H1 (cell line): ENCODE measurements at regions not wholly inside any gene's neighbourhood (a gene's known extent, or its start where the extent isn't known, plus 50 kb on each side); places are given as distances from the start of the nearest gene placed in this dataset.

Source experiments
- CTCF ChIA-PET: fragments of 300-600 bp; sonication (Branson Sonifier 250); formaldehyde crosslinking; loops from one replicate; lab custom pipeline; 2021; ENCODE audit not compliant: partially characterized antibody; lab: Charles Lee
- POLR2A ChIA-PET: fragments of 300-600 bp; sonication (Branson Sonifier 250); formaldehyde crosslinking; loops from one replicate; lab custom pipeline; 2021; ENCODE audit warnings: inconsistent platforms; ENCODE audit not compliant: partially characterized antibody; lab: Charles Lee
- DNase-seq, 2 experiments: peaks; one replicate each; pipeline versions ENCODE4 v3.0.0 to v3.0.0-alpha.2; 2010 to 2022; ENCODE audit warnings: low spot score in 2 of 2, low read depth in 1 of 2, mixed read lengths in 1 of 2
- FAIRE-seq: peaks from 2 replicates; lab custom pipeline; 2011; peaks lifted over from hg19 to GRCh38; lab: Jason Lieb, UNC
- H2AFZ ChIP-seq: 2 replicates; pipeline ENCODE4 v1.8.1; 2012; ENCODE audit warnings: low read length, inconsistent platforms
- H2AK5ac ChIP-seq: 2 replicates; pipeline ENCODE4 v1.6.1; 2013; ENCODE audit warnings: low read depth, low read length
- H2BK120ac ChIP-seq: replicated peaks from 2 replicates; pipeline ENCODE3; 2013; ENCODE audit warnings: low read depth, low read length, inconsistent platforms
- H2BK12ac ChIP-seq: 2 replicates; pipeline ENCODE4 v1.6.1; 2013; ENCODE audit warnings: low read depth, low read length
- H2BK15ac ChIP-seq: 2 replicates; pipeline ENCODE4 v1.6.1; 2013; ENCODE audit warnings: low read length
- H2BK20ac ChIP-seq: 2 replicates; pipeline ENCODE4 v1.6.1; 2013; ENCODE audit warnings: low read length
- H2BK5ac ChIP-seq: 2 replicates; pipeline ENCODE4 v1.6.1; 2013; ENCODE audit warnings: low read depth, low read length
- H3K14ac ChIP-seq: 2 replicates; pipeline ENCODE4 v1.6.1; 2013; ENCODE audit warnings: inconsistent platforms; ENCODE audit not compliant: insufficient read length
- H3K18ac ChIP-seq: 2 replicates; pipeline ENCODE4 v1.6.1; 2013; ENCODE audit warnings: low read length; ENCODE audit errors: extremely low read depth
- H3K23ac ChIP-seq: 2 replicates; pipeline ENCODE4 v1.6.1; 2013; ENCODE audit warnings: inconsistent platforms; ENCODE audit not compliant: insufficient read length
- H3K23me2 ChIP-seq: 2 replicates; pipeline ENCODE4 v1.6.1; 2013; ENCODE audit warnings: low read depth, low read length
- H3K27ac ChIP-seq: 2 replicates; pipeline ENCODE4 v1.6.1; 2011; ENCODE audit warnings: low read depth, low read length, inconsistent platforms
- H3K27me3 ChIP-seq, 4 experiments: replicated peaks in 1 of 4; 1 replicate in 1 of 4; 2 replicates in 3 of 4; pipeline versions ENCODE4 v1.6.1 to v1.8.1; 2011 to 2013; ENCODE audit warnings: low read length in 3 of 4, mild to moderate bottlenecking in 3 of 4, inconsistent platforms in 2 of 4, mixed read lengths in 2 of 4, moderate library complexity in 1 of 4; ENCODE audit not compliant: control insufficient read depth in 3 of 4, insufficient read depth in 3 of 4; ENCODE audit errors: extremely low read depth in 1 of 4
- H3K36me3 ChIP-seq, 4 experiments: 2 replicates each; pipeline versions ENCODE4 v1.6.1 to v1.8.1; 2011 to 2013; ENCODE audit warnings: mild to moderate bottlenecking in 4 of 4, low read length in 3 of 4, moderate library complexity in 2 of 4, control low read depth in 1 of 4, inconsistent platforms in 1 of 4; ENCODE audit not compliant: insufficient read depth in 4 of 4, control insufficient read depth in 2 of 4
- H3K4ac ChIP-seq: replicated peaks from 2 replicates; pipeline ENCODE3; 2013; ENCODE audit warnings: low read length, low read depth, mixed read lengths, inconsistent platforms; ENCODE audit not compliant: insufficient read length
- H3K4me1 ChIP-seq, 4 experiments: replicated peaks in 1 of 4; 1 replicate in 1 of 4; 2 replicates in 3 of 4; pipeline versions ENCODE4 v1.6.1 to v1.8.1; 2011 to 2013; ENCODE audit warnings: low read length in 3 of 4, inconsistent platforms in 2 of 4, mixed read lengths in 1 of 4; ENCODE audit not compliant: insufficient read depth in 4 of 4, control insufficient read depth in 3 of 4
- H3K4me2 ChIP-seq, 2 experiments: 2 replicates each; pipeline versions ENCODE4 v1.6.1 to v1.8.1; 2011 to 2013; ENCODE audit warnings: low read depth in 2 of 2, low read length in 2 of 2, control low read depth in 1 of 2, inconsistent platforms in 1 of 2, mild to moderate bottlenecking in 1 of 2; ENCODE audit not compliant: insufficient read depth in 1 of 2
- H3K4me3 ChIP-seq, 4 experiments: fragments of 200-600, 300-600 bp in 1 of 4; sonication (generic), shearing (Covaris generic), sonication (Bioruptor Twin) in 1 of 4; 2 replicates each; pipeline versions ENCODE4 v1.5.1 to v1.8.1; 2011 to 2016; ENCODE audit warnings: low read length in 4 of 4, low read depth in 3 of 4, control low read depth in 2 of 4, inconsistent platforms in 2 of 4, mild to moderate bottlenecking in 2 of 4, mixed read lengths in 1 of 4, moderate library complexity in 1 of 4; ENCODE audit not compliant: insufficient read depth in 2 of 4; ENCODE audit errors: extremely low read depth in 1 of 4
- H3K56ac ChIP-seq: replicated peaks from 2 replicates; pipeline ENCODE3; 2013; ENCODE audit warnings: low read depth, mild to moderate bottlenecking, mixed read lengths, low read length, inconsistent platforms; ENCODE audit not compliant: insufficient read length
- H3K79me1 ChIP-seq: 2 replicates; pipeline ENCODE4 v1.6.1; 2013; ENCODE audit warnings: low read depth, low read length, control low read depth
- H3K79me2 ChIP-seq, 2 experiments: 2 replicates each; pipeline versions ENCODE4 v1.6.1 to v1.8.1; 2012 to 2013; ENCODE audit warnings: low read length in 2 of 2, mild to moderate bottlenecking in 2 of 2, inconsistent platforms in 1 of 2; ENCODE audit not compliant: insufficient read depth in 2 of 2, control insufficient read depth in 1 of 2
- H3K9ac ChIP-seq, 4 experiments: replicated peaks in 1 of 4; 1 replicate in 1 of 4; 2 replicates in 3 of 4; pipeline versions ENCODE4 v1.6.1 to v1.8.1; 2011 to 2013; ENCODE audit warnings: low read depth in 3 of 4, low read length in 3 of 4, control low read depth in 2 of 4, mild to moderate bottlenecking in 2 of 4, moderate library complexity in 2 of 4, inconsistent platforms in 1 of 4; ENCODE audit errors: extremely low read depth in 1 of 4
- H3K9me3 ChIP-seq, 2 experiments: 2 replicates each; pipeline versions ENCODE4 v1.6.1 to v1.8.1; 2012 to 2013; ENCODE audit warnings: mild to moderate bottlenecking in 2 of 2, moderate library complexity in 2 of 2, control low read depth in 1 of 2, inconsistent platforms in 1 of 2, low read depth in 1 of 2, low read length in 1 of 2, mixed read lengths in 1 of 2; ENCODE audit not compliant: insufficient read depth in 2 of 2
- H4K20me1 ChIP-seq, 2 experiments: replicated peaks in 1 of 2; 2 replicates each; pipeline versions ENCODE3 to v1.8.1; 2011 to 2013; ENCODE audit warnings: inconsistent platforms in 2 of 2, low read length in 2 of 2, mild to moderate bottlenecking in 1 of 2; ENCODE audit not compliant: insufficient read depth in 2 of 2, control insufficient read depth in 1 of 2
- H4K5ac ChIP-seq: 2 replicates; pipeline ENCODE4 v1.6.1; 2013; ENCODE audit warnings: low read length, low read depth, mixed read lengths, inconsistent platforms; ENCODE audit not compliant: insufficient read length
- H4K8ac ChIP-seq: 2 replicates; pipeline ENCODE4 v1.8.0; 2013; ENCODE audit warnings: mild to moderate bottlenecking, moderate library complexity, low read length, inconsistent platforms; ENCODE audit not compliant: insufficient read depth; ENCODE audit errors: extremely low read depth
- H4K91ac ChIP-seq: replicated peaks from 2 replicates; pipeline ENCODE3; 2013; ENCODE audit warnings: low read length, mixed read lengths, inconsistent platforms; ENCODE audit not compliant: insufficient read length
- BACH1 ChIP-seq: IDR thresholded peaks from 2 replicates; pipeline ENCODE4 v1.6.1; 2012; ENCODE audit warnings: low read length, improper control_type of control experiment
- NANOG ChIP-seq: IDR thresholded peaks from 2 replicates; pipeline ENCODE4 v1.6.1; 2011; ENCODE audit warnings: low read length, low read depth, mild to moderate bottlenecking, inconsistent platforms; ENCODE audit not compliant: insufficient read depth, poor library complexity, severe bottlenecking
- POLR2AphosphoS5 ChIP-seq: IDR thresholded peaks from 2 replicates; pipeline ENCODE4 v1.6.1; 2011; ENCODE audit warnings: low read depth, low read length
- SIRT6 ChIP-seq: IDR thresholded peaks from one replicate; pipeline ENCODE4 v1.7.1; 2012; ENCODE audit warnings: low read length, inconsistent platforms
- TAF7 ChIP-seq: optimal IDR thresholded peaks from 2 replicates; pipeline ENCODE3; 2011; ENCODE audit warnings: low read depth, mild to moderate bottlenecking, inconsistent platforms, low read length, moderate library complexity, borderline replicate concordance
- WGBS, 2 experiments: shearing (Covaris generic) in 1 of 2; methylation state at CpG; one replicate each; pipeline versions ENCODE4 v1.1.6 to v1.1.7; 2013 to 2015; ENCODE audit warnings: low lambda C conversion rate in 2 of 2, mixed read lengths in 2 of 2, inconsistent platforms in 1 of 2, low coverage in 1 of 2, missing lambda C conversion rate in 1 of 2; ENCODE audit not compliant: insufficient replicate concordance in 2 of 2, insufficient coverage in 1 of 2, insufficient read length in 1 of 2; ENCODE audit errors: extremely low coverage in 1 of 2, missing lambda C conversion rate in 1 of 2; 5-methylcytosine and 5-hydroxymethylcytosine counted together

DNA sequence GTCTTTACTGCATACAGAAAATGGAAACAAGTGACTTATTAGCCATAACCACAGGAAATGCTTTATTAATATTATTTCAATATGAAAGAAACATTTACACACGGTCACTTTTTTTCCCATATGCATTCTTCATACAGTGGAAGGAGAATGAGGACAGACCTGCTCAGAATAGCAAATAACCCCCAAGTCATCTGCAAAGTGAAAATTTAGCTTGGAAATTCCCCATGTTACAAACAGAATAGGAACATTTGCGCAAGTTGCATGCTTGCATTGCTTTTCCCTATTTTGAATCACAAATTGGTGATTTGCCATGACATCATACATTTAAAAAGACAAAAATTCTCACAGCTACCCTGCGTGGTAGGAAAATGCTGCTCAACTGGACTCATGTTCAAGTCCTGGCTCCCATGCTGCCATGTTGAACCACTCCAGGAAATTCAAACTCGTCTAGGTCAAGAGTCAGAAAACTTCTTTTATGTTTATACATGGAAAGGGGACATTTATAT, 102.0 kb downstream of the GP2 start:
- Histone ChIP-seq H3K9ac (no peak overlapping the region), H2BK120ac (no peak overlapping the region), H3K27me3 (no peaks in the 10 kb centered on the region), H2BK15ac (no peak overlapping the region), H3K4me1 (no peaks in the 10 kb centered on the region), H3K56ac (no peak overlapping the region), H2BK12ac (no peak overlapping the region), H3K23ac (no peak overlapping the region), H4K20me1 (no peaks in the 10 kb centered on the region), H2AK5ac (no peak overlapping the region), H3K36me3 (no peaks in the 10 kb centered on the region), H3K23me2 (no peaks in the 10 kb centered on the region), H2BK5ac (no peak overlapping the region), H4K8ac (no peak overlapping the region), H3K4me3 (no peak overlapping the region), H3K14ac (no peak overlapping the region), H3K18ac (no peak overlapping the region), H3K79me2 (no peaks in the 10 kb centered on the region), H4K5ac (no peak overlapping the region), H2BK20ac (no peak overlapping the region), H2AFZ (no peak overlapping the region), H4K91ac (no peak overlapping the region), H3K79me1 (no peaks in the 10 kb centered on the region), H3K9me3 (peaks cover 0 to 11% of the 10 kb centered on the region in 2 experiments; a peak in 2 of 4 replicates), H3K4me2 (no peak overlapping the region), H3K4ac (no peak overlapping the region), H3K27ac (no peak overlapping the region)
- 95% methylated on average over 4 of the region's 4 CpGs; no CpG with 5 or more reads in 1 of the 2 experiments for WGBS, 2 experiments
- POLR2A ChIA-PET: no interaction called here
- CTCF ChIA-PET: no interaction called here
- FAIRE-seq: no peak
- no peak for DNase-seq
- TF ChIP-seq POLR2AphosphoS5: no peak
- no peak for TF ChIP-seq SIRT6
- TF ChIP-seq TAF7: no peak
- TF ChIP-seq BACH1: no peak
- TF ChIP-seq NANOG: no peak
